ENCODE measurements at regions not wholly inside any gene's neighbourhood (a gene's known extent, or its start where the extent isn't known, plus 50 kb on each side); places are given as distances from the start of the nearest gene placed in this dataset.

DNA sequence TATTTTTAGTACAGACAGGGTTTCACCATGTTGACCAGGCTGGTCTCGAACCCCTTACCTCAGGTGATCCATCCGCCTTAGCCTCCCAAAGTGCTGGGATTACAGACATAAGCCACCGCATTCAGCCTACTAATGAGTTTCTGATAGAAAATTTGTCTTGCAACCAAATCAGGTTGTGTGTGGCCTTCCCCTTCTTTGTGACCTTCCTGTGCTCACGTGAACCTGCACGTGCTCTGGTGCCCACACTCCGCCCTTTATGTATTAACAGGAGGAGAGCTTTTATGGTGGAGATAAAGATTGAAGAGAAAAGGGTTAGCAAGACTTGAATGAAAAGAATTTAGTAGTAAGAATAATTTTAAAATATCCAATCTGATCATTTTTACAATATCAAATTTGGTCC is 343.5 kb upstream of the TMEM132C start:
- Histone ChIP-seq H3K4me3 (no peak overlapping the region), H3K4me1 (ENCODE audit: control insufficient read depth, insufficient read depth, low read length) (no peaks in the 10 kb centered on the region), H3K4me2 (ENCODE audit: control insufficient read depth, insufficient read depth) (no peak overlapping the region), H4K20me1 (ENCODE audit: control insufficient read depth, insufficient read depth) (no peaks in the 10 kb centered on the region), H3K79me2 (ENCODE audit: control insufficient read depth, insufficient read depth, low read length) (no peaks in the 10 kb centered on the region), H3K9me3 (replicated peaks; ENCODE audit: control insufficient read depth, insufficient read depth, low read length) (no peaks in the 10 kb centered on the region), H3K36me3 (ENCODE audit: control insufficient read depth in 2 of 2, insufficient read depth in 2 of 2, low read length in 1 of 2) (no peaks in the 10 kb centered on the region), H3K27ac (ENCODE audit: control insufficient read depth, insufficient read depth) (no peak overlapping the region), H2AFZ (ENCODE audit: control insufficient read depth, low read depth, low read length) (no peak overlapping the region), H3K27me3 (replicated peaks in 1 of 2; ENCODE audit: control insufficient read depth in 2 of 2, insufficient read depth in 2 of 2, low read length in 1 of 2) (no peaks in the 10 kb centered on the region), H3K9ac (ENCODE audit: control insufficient read depth, insufficient read depth, low read length) (no peak overlapping the region)
- WGBS (ENCODE audit: insufficient coverage, insufficient replicate concordance, low lambda C conversion rate, missing lambda C conversion rate): 39% methylated on average over 6 of the region's 6 CpGs
- BruUV-seq (replicated peaks): no TSS peak
- ATAC-seq (no peak), FAIRE-seq (no peak), DNase-seq (ENCODE audit: low read depth, low spot score) (no peak)
- in situ Hi-C loops (cut with MboI): no loop called here
- ChIA-PET SMC1A (ENCODE audit: uncharacterized antibody, unreplicated experiment) (no interaction called here), RAD21 (ENCODE audit: unreplicated experiment) (no interaction called here), POLR2A (no interaction called here), CTCF (no interaction called here)
- intact Hi-C loops (cut with micrococcal nuclease; ENCODE audit: unreplicated experiment): no loop called here
- TF ChIP-seq HDGF (IDR thresholded peaks at IDR 0.05) (no peak), SPI1 (IDR thresholded peaks at IDR 0.05; ENCODE audit: borderline replicate concordance, insufficient read depth, low read depth, low read length) (no peak)

DNA sequence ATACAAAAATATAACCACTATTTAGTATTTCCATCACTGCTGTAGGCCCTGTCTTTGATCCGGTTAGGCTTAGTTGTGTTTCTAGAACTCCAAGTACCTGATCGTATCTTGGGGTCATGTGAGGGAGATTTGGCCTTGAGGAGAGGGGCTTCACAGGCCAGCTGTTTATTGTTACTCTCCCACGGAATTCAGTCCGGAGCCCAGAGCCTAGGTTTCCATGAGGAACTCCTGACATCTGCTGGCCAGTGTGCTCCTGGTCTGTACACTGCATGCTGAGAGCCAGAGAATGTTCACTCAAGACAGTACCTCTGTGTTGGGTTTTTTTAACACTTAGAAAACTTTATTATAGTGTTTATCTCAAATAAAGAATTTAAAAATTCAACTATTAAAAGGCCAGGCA is 341.0 kb upstream of the TMEM132C start:
- no peak overlapping the region for H2AFZ ChIP-seq (ENCODE audit: control insufficient read depth, low read depth, low read length)
- FAIRE-seq (no peak), ATAC-seq (no peak), DNase-seq (ENCODE audit: low read depth, low spot score) (no peak)
- no peaks in the 10 kb centered on the region for H3K9me3 ChIP-seq (replicated peaks; ENCODE audit: control insufficient read depth, insufficient read depth, low read length)
- H3K79me2 ChIP-seq (ENCODE audit: control insufficient read depth, insufficient read depth, low read length): no peaks in the 10 kb centered on the region
- WGBS (ENCODE audit: insufficient coverage, insufficient replicate concordance, low lambda C conversion rate, missing lambda C conversion rate): 15% methylated on average over 4 of the region's 4 CpGs
- H4K20me1 ChIP-seq (ENCODE audit: control insufficient read depth, insufficient read depth): no peaks in the 10 kb centered on the region
- H3K9ac ChIP-seq (ENCODE audit: control insufficient read depth, insufficient read depth, low read length): no peak overlapping the region
- no TSS peak for BruUV-seq (replicated peaks)
- H3K4me1 ChIP-seq (ENCODE audit: control insufficient read depth, insufficient read depth, low read length): no peaks in the 10 kb centered on the region
- ChIA-PET POLR2A (no interaction called here), CTCF (no interaction called here), SMC1A (ENCODE audit: uncharacterized antibody, unreplicated experiment) (no interaction called here), RAD21 (ENCODE audit: unreplicated experiment) (no interaction called here)
- in situ Hi-C loops (cut with MboI) (no loop called here), intact Hi-C loops (cut with micrococcal nuclease; ENCODE audit: unreplicated experiment) (no loop called here)
- no peak overlapping the region for H3K27ac ChIP-seq (ENCODE audit: control insufficient read depth, insufficient read depth)
- no peaks in the 10 kb centered on the region for H3K27me3 ChIP-seq (replicated peaks in 1 of 2; ENCODE audit: control insufficient read depth in 2 of 2, insufficient read depth in 2 of 2, low read length in 1 of 2)
- TF ChIP-seq SUZ12 (IDR thresholded peaks at IDR 0.05; ENCODE audit: unreplicated experiment) (no peak), FOS (IDR thresholded peaks at IDR 0.05; ENCODE audit: borderline replicate concordance, extremely low read depth, insufficient read length) (no peak), RAD21 (IDR thresholded peaks at IDR 0.05; ENCODE audit: insufficient read depth, low read depth, low read length) (no peak), TCF12 (IDR thresholded peaks at IDR 0.05; ENCODE audit: low read depth, low read length) (no peak)
- TF ChIP-seq, protein P1, sequence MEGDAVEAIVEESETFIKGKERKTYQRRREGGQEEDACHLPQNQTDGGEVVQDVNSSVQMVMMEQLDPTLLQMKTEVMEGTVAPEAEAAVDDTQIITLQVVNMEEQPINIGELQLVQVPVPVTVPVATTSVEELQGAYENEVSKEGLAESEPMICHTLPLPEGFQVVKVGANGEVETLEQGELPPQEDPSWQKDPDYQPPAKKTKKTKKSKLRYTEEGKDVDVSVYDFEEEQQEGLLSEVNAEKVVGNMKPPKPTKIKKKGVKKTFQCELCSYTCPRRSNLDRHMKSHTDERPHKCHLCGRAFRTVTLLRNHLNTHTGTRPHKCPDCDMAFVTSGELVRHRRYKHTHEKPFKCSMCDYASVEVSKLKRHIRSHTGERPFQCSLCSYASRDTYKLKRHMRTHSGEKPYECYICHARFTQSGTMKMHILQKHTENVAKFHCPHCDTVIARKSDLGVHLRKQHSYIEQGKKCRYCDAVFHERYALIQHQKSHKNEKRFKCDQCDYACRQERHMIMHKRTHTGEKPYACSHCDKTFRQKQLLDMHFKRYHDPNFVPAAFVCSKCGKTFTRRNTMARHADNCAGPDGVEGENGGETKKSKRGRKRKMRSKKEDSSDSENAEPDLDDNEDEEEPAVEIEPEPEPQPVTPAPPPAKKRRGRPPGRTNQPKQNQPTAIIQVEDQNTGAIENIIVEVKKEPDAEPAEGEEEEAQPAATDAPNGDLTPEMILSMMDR (IDR thresholded peaks at IDR 0.05 in 2 of 3, conservative IDR thresholded peaks at IDR 0.05 in 1 of 3; ENCODE audit: control insufficient read depth in 2 of 3, extremely low read depth in 1 of 3, insufficient read depth in 1 of 3, low read depth in 3 of 3, low read length in 3 of 3): 0 out of 6 replicates have a peak, but pooled peaks of 1 of the 3 experiments have one; percentile 3
- no peak overlapping the region for H3K4me2 ChIP-seq (ENCODE audit: control insufficient read depth, insufficient read depth)
- no peak overlapping the region for H3K4me3 ChIP-seq
- no peaks in the 10 kb centered on the region for H3K36me3 ChIP-seq (ENCODE audit: control insufficient read depth in 2 of 2, insufficient read depth in 2 of 2, low read length in 1 of 2)
